Ramos (cell line): ENCODE measurements at regions not wholly inside any gene's neighbourhood (a gene's known extent, or its start where the extent isn't known, plus 50 kb on each side); places are given as distances from the start of the nearest gene placed in this dataset.

Experiments used
- in situ Hi-C: fragments of 300-500 bp; cut with MboI; formaldehyde crosslinking; loops from one replicate; pipeline ENCODE4 v1.14.3; 2022; ENCODE audit warnings: low sequenced_read_pairs; ENCODE audit not compliant: unreplicated experiment

DNA sequence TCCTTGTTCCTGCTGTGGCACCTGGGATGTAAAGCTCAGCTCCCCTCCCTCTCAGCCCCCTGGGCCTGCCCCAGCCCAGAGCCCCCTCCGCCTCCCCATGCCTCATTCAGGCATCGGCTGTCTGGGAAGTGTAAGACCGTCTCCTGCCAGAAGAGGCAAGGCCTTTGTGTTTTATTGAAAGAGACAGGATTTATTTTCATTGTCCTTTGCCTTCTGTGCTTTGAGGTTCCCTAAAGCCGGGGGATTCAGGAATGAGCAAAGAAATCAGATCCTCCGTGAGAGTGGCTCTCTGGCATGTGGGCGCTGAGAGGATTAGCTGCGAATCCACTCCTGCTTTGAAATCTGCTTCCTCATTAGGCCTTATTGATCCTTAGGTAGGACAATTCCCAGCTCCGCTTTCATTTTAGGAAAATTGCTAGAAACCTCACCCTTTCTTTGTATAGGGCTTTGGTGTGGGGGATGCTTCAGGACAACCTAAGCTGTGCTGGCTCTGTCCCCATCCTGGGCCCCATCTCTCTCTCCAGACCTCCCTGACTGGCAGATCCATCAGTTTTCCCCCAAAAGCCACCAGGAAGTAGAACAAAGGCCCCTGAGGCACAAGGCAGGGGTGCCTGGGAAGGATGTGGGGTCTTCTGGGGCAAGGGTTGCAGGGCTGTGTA is 211.5 kb upstream of the TNRC6C start:
- in situ Hi-C loops: no loop called here

DNA sequence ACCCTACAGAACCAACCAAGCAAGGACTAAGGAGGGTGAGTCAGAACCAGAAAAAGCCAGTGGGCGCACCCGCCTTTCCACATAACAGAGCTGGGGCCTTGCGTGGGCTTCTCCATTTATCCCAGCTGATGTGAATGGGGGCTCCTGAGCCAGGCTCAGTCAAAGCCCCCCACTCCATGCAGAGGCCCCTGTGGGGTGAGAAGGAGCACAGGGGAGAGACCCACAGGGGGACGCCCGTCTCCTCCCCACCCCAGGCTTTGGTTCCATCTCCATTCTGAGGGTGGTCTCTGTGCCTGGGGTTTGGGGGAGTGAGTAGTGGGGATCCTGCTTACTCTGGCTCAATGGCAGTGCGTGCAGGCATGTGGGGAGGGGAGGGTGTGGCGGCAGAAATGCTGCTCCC is 210.1 kb upstream of the TNRC6C start:
- in situ Hi-C loops: no loop called here

GRCh38 chr17:77749321-77749751 is 209.2 kb upstream of the TNRC6C start:
- in situ Hi-C loops: no loop called here

GRCh38 chr17:77749989-77750388 is 208.5 kb upstream of the TNRC6C start:
- in situ Hi-C loops: no loop called here

- in situ Hi-C loops: no loop called here
Measured at GRCh38 chr17:77750427-77751043, 208.0 kb upstream of the TNRC6C start.

DNA sequence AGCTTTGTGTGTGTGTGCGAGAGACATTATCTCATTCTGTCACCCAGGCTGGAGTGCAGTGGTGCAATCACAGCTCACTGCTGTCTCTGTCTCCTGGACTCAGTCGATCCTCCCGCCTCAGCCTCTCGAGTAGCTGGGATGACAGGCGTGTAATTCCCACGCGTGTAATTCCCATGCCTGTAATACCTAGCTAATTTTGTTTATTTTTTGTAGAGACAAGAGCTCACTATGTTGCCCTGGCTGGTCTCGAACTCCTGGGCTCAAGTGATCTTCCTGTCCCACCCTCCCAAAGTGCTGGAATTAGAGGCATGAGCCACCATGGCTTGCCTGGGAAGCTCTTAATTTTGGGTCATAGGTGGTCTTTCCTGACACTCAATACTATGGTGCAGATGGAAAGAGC is 205.3 kb upstream of the TNRC6C start:
- in situ Hi-C loops: no loop called here

DNA sequence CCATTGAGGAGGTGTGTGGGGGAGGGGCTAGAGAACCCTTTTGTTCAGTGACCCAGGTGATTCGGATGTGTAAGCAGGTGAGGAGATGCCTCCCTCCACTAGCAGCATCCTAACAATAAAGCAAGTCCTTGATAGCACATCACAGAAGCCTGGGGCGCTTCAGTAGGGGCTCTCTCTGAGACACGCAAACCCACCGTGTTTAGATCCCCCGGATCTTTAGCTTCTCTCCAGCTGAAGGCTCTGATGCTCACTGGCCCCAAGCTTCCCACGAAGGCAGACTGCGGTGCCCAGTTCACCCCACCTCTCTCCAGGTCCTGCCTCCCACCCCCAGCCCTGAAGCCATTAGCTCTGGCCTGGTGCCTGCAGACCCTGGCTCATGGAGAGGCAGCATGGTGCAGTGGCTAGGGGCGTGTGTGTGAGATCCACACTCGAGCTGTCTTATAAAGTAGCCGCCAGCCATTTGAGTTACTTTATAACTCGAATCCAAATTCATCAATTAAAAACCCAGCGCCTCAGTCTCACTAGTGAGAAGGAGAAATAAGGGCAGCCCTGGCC is 204.7 kb upstream of the TNRC6C start:
- in situ Hi-C loops: no loop called here

DNA sequence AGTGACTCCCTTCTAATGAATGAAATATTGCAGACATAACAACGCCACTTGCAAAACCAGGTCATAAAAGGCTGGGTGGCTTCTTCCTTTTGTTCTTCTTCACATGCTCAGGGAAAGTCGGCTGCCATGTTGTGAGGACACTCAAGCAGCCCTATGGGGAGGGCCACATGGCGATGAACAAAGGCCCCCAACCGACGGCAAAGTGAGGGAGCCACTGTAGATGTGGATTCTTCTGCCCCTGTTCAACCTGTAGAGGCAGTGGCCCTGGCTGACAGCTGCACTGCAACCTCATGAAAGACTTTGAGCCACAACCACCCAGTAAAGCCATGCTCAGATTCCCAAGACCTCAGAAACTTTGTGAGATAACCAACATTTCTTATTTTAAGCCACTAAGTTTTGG is 203.5 kb upstream of the TNRC6C start:
- in situ Hi-C loops: no loop called here

- in situ Hi-C loops: no loop called here
Measured at GRCh38 chr17:77755410-77755963, 203.0 kb upstream of the TNRC6C start.

DNA sequence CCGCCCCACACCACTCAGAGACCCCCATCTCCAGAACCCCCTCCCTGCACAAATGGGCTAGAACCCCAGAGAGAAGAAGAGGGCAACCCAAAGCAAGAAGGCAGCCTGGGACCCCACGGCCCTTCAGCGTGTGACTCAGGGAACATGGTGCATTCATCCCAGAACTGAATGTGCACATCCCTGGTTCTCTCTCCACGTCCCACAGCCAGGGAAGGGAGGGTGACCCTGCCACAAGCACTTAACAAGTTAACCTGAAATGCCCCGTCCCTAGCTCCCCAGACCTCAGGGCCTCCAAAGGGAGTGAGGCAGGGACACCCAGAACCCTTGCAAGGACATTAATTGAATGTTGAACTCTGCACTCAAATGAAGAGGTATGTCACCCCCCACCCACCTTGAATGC is 202.5 kb upstream of the TNRC6C start:
- in situ Hi-C loops: no loop called here

- in situ Hi-C loops: no loop called here
Measured at GRCh38 chr17:77756846-77757560, 201.5 kb upstream of the TNRC6C start.

GRCh38 chr17:77757561-77757898 is 201.0 kb upstream of the TNRC6C start:
- in situ Hi-C loops: no loop called here

GRCh38 chr17:77763023-77763422 is 195.5 kb upstream of the TNRC6C start:
- in situ Hi-C loops: no loop called here

GRCh38 chr17:77763575-77763974 is 194.9 kb upstream of the TNRC6C start:
- in situ Hi-C loops: no loop called here

- in situ Hi-C loops: loop anchor here (5.0 kb wide), 1 partner anchor 252 kb away; no protein-coding TSS in a partner anchor
Measured at GRCh38 chr17:77765292-77765691, 193.2 kb upstream of the TNRC6C start.

DNA sequence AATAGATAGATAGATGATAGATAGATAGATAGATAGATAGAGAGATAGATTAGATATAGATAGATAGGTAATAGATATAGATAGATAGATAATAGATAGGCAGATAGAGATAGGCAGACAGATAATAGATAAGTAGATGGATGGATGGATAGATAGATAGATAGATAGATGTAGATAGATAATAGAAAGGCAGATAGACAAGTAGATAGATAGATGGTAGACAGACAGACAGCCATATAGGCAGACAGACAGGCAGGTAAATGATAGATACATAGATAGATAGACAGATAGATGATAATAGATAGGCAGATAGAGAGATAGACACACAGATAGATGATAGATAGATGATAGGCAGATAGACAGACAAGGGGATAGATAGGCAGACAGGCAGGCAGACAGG is 191.4 kb upstream of the TNRC6C start:
- in situ Hi-C loops: loop anchor here (5.0 kb wide), 1 partner anchor 250 kb away; no protein-coding TSS in a partner anchor

- in situ Hi-C loops: loop anchor here (5.0 kb wide), 1 partner anchor 249 kb away; no protein-coding TSS in a partner anchor
Measured at GRCh38 chr17:77768248-77768852, 190.2 kb upstream of the TNRC6C start.

DNA sequence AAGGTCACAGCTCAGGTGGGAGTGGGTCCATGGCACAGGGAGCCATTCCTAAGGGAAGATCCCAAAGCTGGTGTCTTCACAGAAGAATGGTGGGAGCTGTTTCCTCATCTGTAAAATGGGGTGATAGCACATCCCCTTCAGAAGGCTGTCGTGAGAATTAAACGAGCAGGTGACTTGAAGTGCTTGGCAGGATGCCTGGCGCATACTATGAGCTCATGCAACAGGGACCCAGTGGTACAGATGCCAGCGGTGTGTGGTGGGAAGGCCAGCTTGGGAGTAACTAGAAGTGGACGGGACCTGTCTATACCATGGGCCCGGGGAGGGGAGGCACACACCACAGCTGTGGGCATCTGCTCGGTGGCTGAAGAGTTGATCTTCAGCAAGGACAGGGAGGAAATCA is 189.3 kb upstream of the TNRC6C start:
- in situ Hi-C loops: loop anchor here (5.0 kb wide), 1 partner anchor 248 kb away; no protein-coding TSS in a partner anchor

- in situ Hi-C loops: loop anchor here (5.0 kb wide), 1 partner anchor 248 kb away; no protein-coding TSS in a partner anchor
Measured at GRCh38 chr17:77769762-77770161, 188.7 kb upstream of the TNRC6C start.
